Heart right ventricle (tissue), 16 donors: ENCODE measurements at regions not wholly inside any gene's neighbourhood (a gene's known extent, or its start where the extent isn't known, plus 50 kb on each side); places are given as distances from the start of the nearest gene placed in this dataset.
A peak's percentile ranks its signal among the peaks of the same experiment; 100 is the strongest.

Source experiments
- ATAC-seq, 8 donors: fragments of 200-7000 bp; cut with Tn5 transposase; one replicate each; pipeline ENCODE4 v1.9.1; 2020; ENCODE audit warnings: mild to moderate bottlenecking in 8 of 8, moderate library complexity in 8 of 8, moderate number of reproducible peaks in 1 of 8
- DNase-seq, 2 donors: peaks; one replicate each; pipeline ENCODE4 v3.0.0-alpha.2; 2020
- H3K27ac ChIP-seq, 10 donors: fragments of 200-600 bp; sonication (generic) in 2 of 10; one replicate each; pipeline versions ENCODE4 v1.5.0 to v1.8.0; 2020 to 2022; ENCODE audit warnings: mild to moderate bottlenecking in 3 of 10
- H3K27me3 ChIP-seq, 7 donors: fragments of 200-600 bp; one replicate each; pipeline ENCODE4 v1.8.0; 2021 to 2022; ENCODE audit warnings: mild to moderate bottlenecking in 2 of 7
- H3K36me3 ChIP-seq, 9 donors: fragments of 200-600 bp; sonication (generic) in 1 of 9; one replicate each; pipeline versions ENCODE4 v1.5.0 to v1.8.0; 2020 to 2022; ENCODE audit warnings: mild to moderate bottlenecking in 2 of 9
- H3K4me1 ChIP-seq, 9 donors: fragments of 200-600 bp; sonication (generic) in 1 of 9; one replicate each; pipeline versions ENCODE4 v1.5.0 to v1.8.0; 2020 to 2022; ENCODE audit warnings: mild to moderate bottlenecking in 4 of 9
- H3K4me3 ChIP-seq, 10 donors: fragments of 200-600 bp; sonication (generic) in 2 of 10; one replicate each; pipeline versions ENCODE4 v1.5.0 to v1.8.0; 2020 to 2022; ENCODE audit warnings: mild to moderate bottlenecking in 7 of 10, moderate library complexity in 2 of 10
- H3K9me3 ChIP-seq, 11 donors: fragments of 200-600 bp in 10 of 11; sonication (generic) in 2 of 11; one replicate each; pipeline versions ENCODE4 v1.5.0 to v1.8.0; 2013 to 2022; ENCODE audit warnings: mild to moderate bottlenecking in 2 of 11, control low read depth in 1 of 11, moderate library complexity in 1 of 11
- WGBS, 2 donors: extraction: QIAGEN DNeasy Blood & Tissue Kit; methylation state at CpG; one replicate each; pipeline ENCODE4 v1.1.7; 2013; ENCODE audit warnings: inconsistent platforms in 1 of 2; 5-methylcytosine and 5-hydroxymethylcytosine counted together
- intact Hi-C, 10 donors: fragments of 100-400 bp; cut with DNase I; formaldehyde crosslinking; loops; one replicate each; pipeline versions ENCODE4 v1.11.1 to v1.14.2; 2022
- TF ChIP-seq, protein P1 (sequence below), 9 donors: fragments of 200-600 bp; sonication (generic) in 2 of 9; IDR thresholded peaks; one replicate each; pipeline versions ENCODE4 v1.5.0 to v1.8.0; 2021 to 2022; ENCODE audit warnings: antibody characterized with exemption in 9 of 9, mild to moderate bottlenecking in 5 of 9, moderate library complexity in 1 of 9
- donor health status: Arrhythmogenic right ventricular cardiomyopathy.
- donor health status: ischemic (EF 13 %, LVEDD 7.1; RV severe dilation, severe dysfunction).
- donor health status: healthy with polysubstance abuse.
- donor health status: DM: no; HTN: yes; CAD: no.
- donor health status: DM: no; HTN: no; CAD: no.
- donor health status: ischemic (EF 25% LVEDD 6.9; RV normal size, moderate dysfunction).
- donor health status: ischemic (EF 25% LVEDD 5.7; RV mildly dilated, moderate dysfunction).
- donor health status: healthy.
- donor health status: DM: yes; HTN: yes; CAD: no.
- donor health status: Ischemic cardiomyopathy.
- donor health status: ischemic (EF 35%, LVEDD 5.7; RV mildly dilated, moderate dysfunction).
- donor health status: nonischemic (EF 11% LVEDD 7.7; RV severe dilation, severe dysfunction).
- donor health status: DM: yes; HTN: yes; CAD: no.
- donor health status: PGD.
- donor health status: ischemic (EF 29% LVEDD 5.4; RV normal size, mild dysfunction).
- donor health status: nonischemic (EF 23%, LVEDD 6.1; RV moderate dilation, normal function).

DNA sequence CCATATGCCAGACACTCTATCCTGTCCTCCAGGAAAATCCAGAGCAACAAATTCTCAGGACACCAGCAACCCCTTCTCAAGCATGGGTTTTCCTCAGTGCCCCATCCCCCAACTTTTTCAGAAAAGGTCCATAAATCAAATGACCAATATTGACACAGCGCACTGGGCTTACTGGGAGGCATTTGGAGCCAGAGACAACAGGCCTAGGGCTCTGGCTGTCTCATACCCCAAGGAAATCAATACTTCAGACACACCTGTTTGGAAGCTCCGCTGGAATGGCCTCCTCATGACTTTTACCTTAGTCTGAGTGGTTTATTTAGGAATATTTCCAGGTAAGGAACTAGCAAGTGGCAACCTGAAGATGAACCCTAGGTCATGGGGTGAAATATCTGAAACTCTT, 66.9 kb upstream of the TNR start:
- H3K4me3 ChIP-seq, result no peak overlapping the region
- ATAC-seq, result no peak
- 89% methylated on average over 2 of the region's 2 CpGs for WGBS, 2 donors
- intact Hi-C loops, result no loop called here
- no peaks in the 10 kb centered on the region for H3K36me3 ChIP-seq
- DNase-seq, result no peak
- TF ChIP-seq, protein P1, sequence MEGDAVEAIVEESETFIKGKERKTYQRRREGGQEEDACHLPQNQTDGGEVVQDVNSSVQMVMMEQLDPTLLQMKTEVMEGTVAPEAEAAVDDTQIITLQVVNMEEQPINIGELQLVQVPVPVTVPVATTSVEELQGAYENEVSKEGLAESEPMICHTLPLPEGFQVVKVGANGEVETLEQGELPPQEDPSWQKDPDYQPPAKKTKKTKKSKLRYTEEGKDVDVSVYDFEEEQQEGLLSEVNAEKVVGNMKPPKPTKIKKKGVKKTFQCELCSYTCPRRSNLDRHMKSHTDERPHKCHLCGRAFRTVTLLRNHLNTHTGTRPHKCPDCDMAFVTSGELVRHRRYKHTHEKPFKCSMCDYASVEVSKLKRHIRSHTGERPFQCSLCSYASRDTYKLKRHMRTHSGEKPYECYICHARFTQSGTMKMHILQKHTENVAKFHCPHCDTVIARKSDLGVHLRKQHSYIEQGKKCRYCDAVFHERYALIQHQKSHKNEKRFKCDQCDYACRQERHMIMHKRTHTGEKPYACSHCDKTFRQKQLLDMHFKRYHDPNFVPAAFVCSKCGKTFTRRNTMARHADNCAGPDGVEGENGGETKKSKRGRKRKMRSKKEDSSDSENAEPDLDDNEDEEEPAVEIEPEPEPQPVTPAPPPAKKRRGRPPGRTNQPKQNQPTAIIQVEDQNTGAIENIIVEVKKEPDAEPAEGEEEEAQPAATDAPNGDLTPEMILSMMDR (IDR thresholded peaks at IDR 0.05), result no peak
- H3K27ac ChIP-seq, result no peak overlapping the region
- H3K9me3 ChIP-seq, result peaks cover 0 to 6% (median 0%) of the 10 kb centered on the region in 11 donors
- no peaks in the 10 kb centered on the region for H3K27me3 ChIP-seq
- H3K4me1 ChIP-seq, result no peaks in the 10 kb centered on the region

DNA sequence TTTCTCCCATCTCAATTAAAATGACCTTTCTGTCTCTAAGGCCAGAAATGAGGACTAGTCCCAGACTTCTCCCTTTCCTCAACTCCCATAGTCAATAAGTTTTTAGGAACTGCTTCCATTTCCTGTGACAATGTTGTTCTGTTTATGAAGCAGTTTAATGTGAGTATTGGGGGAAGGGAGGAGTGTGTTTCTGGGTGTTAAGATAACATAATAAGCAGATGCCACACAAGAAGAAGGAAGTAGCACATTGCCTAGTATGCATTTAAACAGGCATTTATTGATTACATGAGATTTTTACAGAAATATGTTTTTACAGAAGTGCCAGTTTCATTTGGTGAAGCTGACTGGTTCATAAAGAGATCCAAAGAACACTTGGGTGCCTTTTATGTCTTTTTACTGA, 65.6 kb upstream of the TNR start:
- TF ChIP-seq, protein P1 (IDR thresholded peaks at IDR 0.05), result no peak
- peaks cover 0 to 9% (median 0%) of the 10 kb centered on the region in 9 donors for H3K4me1 ChIP-seq
- no peaks in the 10 kb centered on the region for H3K36me3 ChIP-seq
- H3K4me3 ChIP-seq, result no peak overlapping the region
- no peak for DNase-seq
- intact Hi-C loops, result no loop called here
- H3K9me3 ChIP-seq, result peaks cover 0 to 6% (median 0%) of the 10 kb centered on the region in 11 donors
- H3K27me3 ChIP-seq, result no peaks in the 10 kb centered on the region
- peak overlapping the region in 1 of 10 donors; percentile 12 for H3K27ac ChIP-seq
- peak in 3 of 8 donors; percentile 27 to 52 (median 39) for ATAC-seq

DNA sequence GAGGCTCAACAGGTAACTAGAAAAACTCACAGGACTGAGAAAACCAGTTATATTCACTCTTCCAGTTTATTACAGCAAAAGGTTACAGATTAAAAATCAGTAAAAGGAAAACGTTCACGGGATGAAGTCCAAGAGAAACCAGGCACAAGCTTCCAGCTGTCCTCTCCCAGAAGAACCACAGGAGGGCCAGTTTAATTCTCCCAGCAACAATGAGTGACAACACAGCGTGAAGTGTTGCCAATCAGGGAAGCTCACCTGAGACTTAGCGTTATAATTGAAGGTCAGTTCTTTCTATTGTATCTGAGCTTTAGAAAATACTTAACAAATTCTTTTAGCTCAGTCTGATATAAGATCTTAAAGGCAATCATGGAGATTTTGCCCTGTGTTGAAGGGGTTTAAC, 65.2 kb upstream of the TNR start:
- Histone ChIP-seq H3K4me1 (peaks cover 0 to 9% (median 0%) of the 10 kb centered on the region in 9 donors), H3K4me3 (no peak overlapping the region), H3K36me3 (no peaks in the 10 kb centered on the region), H3K9me3 (peaks cover 0 to 6% (median 0%) of the 10 kb centered on the region in 11 donors), H3K27me3 (no peaks in the 10 kb centered on the region), H3K27ac (no peak overlapping the region)
- ATAC-seq (no peak), DNase-seq (no peak)
- TF ChIP-seq, protein P1 (IDR thresholded peaks at IDR 0.05), result no peak
- intact Hi-C loops, result no loop called here
- 33 to 36% methylated on average over 4 of the region's 4 CpGs for WGBS, 2 donors

DNA sequence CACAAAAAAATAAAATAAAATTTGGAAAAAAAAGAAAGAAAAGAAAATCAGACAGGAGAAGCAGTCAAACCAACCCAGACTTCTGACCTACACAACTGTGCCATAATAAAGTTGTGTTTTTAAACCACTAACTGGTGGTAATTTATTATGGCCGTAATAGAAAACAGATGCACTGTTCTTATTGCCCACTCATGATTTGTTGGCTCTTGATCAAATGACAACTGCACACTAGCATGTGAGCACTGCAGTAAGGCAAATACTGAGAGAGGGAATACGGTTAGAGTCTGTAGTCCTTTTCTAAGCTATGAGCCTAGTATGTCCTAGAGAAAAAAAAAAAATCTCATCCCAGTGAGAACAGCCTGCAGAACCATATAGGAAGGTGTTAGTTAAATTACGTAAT, 61.2 kb upstream of the TNR start:
- Histone ChIP-seq H3K4me1 (peaks cover 0 to 20% (median 0%) of the 10 kb centered on the region in 9 donors), H3K27me3 (no peaks in the 10 kb centered on the region), H3K27ac (no peak overlapping the region), H3K9me3 (no peaks in the 10 kb centered on the region), H3K4me3 (no peak overlapping the region), H3K36me3 (no peaks in the 10 kb centered on the region)
- TF ChIP-seq, protein P1 (IDR thresholded peaks at IDR 0.05), result no peak
- no peak for DNase-seq
- intact Hi-C loops, result no loop called here
- ATAC-seq, result no peak
- 65 to 66% methylated on average over 3 of the region's 3 CpGs for WGBS, 2 donors
